ENCODE measurements at regions not wholly inside any gene's neighbourhood (a gene's known extent, or its start where the extent isn't known, plus 50 kb on each side); places are given as distances from the start of the nearest gene placed in this dataset.

- DNase-seq = no peak
Measured at GRCh38 chr5:104764197-104764596, 1201.6 kb upstream of the NUDT12 start.

GRCh38 chr5:104763216-104763615, 1200.6 kb upstream of the NUDT12 start:
- DNase-seq = no peak

- DNase-seq = no peak
Measured at GRCh38 chr5:104757915-104758314, 1195.3 kb upstream of the NUDT12 start.

GRCh38 chr5:104755806-104756205, 1193.2 kb upstream of the NUDT12 start:
- DNase-seq = no peak

GRCh38 chr5:104754311-104754995, 1191.9 kb upstream of the NUDT12 start:
- DNase-seq = no peak

- no peak for DNase-seq
Measured at GRCh38 chr5:104751969-104752368, 1189.4 kb upstream of the NUDT12 start.

- no peak for DNase-seq
Measured at GRCh38 chr5:104739905-104740304, 1177.3 kb upstream of the NUDT12 start.

GRCh38 chr5:104739503-104739902, 1176.9 kb upstream of the NUDT12 start:
- no peak for DNase-seq

- no peak for DNase-seq
Measured at GRCh38 chr5:104736073-104736472, 1173.5 kb upstream of the NUDT12 start.

GRCh38 chr5:104734046-104734445, 1171.5 kb upstream of the NUDT12 start:
- no peak for DNase-seq

GRCh38 chr5:104733063-104733669, 1170.6 kb upstream of the NUDT12 start:
- no peak for DNase-seq

GRCh38 chr5:104731331-104731730, 1168.7 kb upstream of the NUDT12 start:
- no peak for DNase-seq

- no peak for DNase-seq
Measured at GRCh38 chr5:104708027-104708426, 1145.4 kb upstream of the NUDT12 start.

GRCh38 chr5:104706600-104706999, 1144.0 kb upstream of the NUDT12 start:
- DNase-seq = no peak

- DNase-seq = no peak
Measured at GRCh38 chr5:104702212-104702611, 1139.6 kb upstream of the NUDT12 start.

GRCh38 chr5:104699438-104699837, 1136.8 kb upstream of the NUDT12 start:
- no peak for DNase-seq

- no peak for DNase-seq
Measured at GRCh38 chr5:104661256-104661655, 1098.7 kb upstream of the NUDT12 start.

- DNase-seq = no peak
Measured at GRCh38 chr5:104659497-104659896, 1096.9 kb upstream of the NUDT12 start.

GRCh38 chr5:104652271-104652861, 1089.8 kb upstream of the NUDT12 start:
- DNase-seq = no peak

GRCh38 chr5:104650313-104651055, 1087.9 kb upstream of the NUDT12 start:
- DNase-seq = no peak

- no peak for DNase-seq
Measured at GRCh38 chr5:104646416-104646815, 1083.8 kb upstream of the NUDT12 start.

GRCh38 chr5:104643320-104643719, 1080.7 kb upstream of the NUDT12 start:
- DNase-seq = no peak

- no peak for DNase-seq
Measured at GRCh38 chr5:104635227-104635626, 1072.6 kb upstream of the NUDT12 start.

GRCh38 chr5:104628911-104629310, 1066.3 kb upstream of the NUDT12 start:
- no peak for DNase-seq

All from hippocampal formation (tissue), 2 donors.